HepG2 (cell line): ENCODE measurements at regions not wholly inside any gene's neighbourhood (a gene's known extent, or its start where the extent isn't known, plus 50 kb on each side); places are given as distances from the start of the nearest gene placed in this dataset.

Experiments
- ATAC-seq: fragments of 200-7000 bp; cut with Tn5 transposase; 3 replicates; pipeline ENCODE4 v1.9.1; 2020; ENCODE audit warnings: mild to moderate bottlenecking, moderate library complexity
- BruUV-seq: library from RNA; stranded (reverse); fragments of 400-500 nt; replicated peaks from 2 replicates; lab custom pipeline; 2021; lab: Mats Ljungman, UMichigan
- CTCF ChIA-PET: fragments of 300-600 bp; formaldehyde crosslinking; extraction: SDS; loops from one replicate; lab custom pipeline; 2021; ENCODE audit warnings: low total read pairs, inconsistent platforms, low intra/inter-chr PET ratio; lab: Yijun Ruan, JAX
- POLR2A ChIA-PET: fragments of 350-600 bp; sonication (Branson Sonifier 250); formaldehyde crosslinking; loops from one replicate; lab custom pipeline; 2020; ENCODE audit warnings: antibody characterized with exemption, inconsistent platforms; lab: Yijun Ruan, JAX
- DNase-seq: peaks from one replicate; pipeline ENCODE4 v3.0.0-alpha.2; 2015; ENCODE audit warnings: low spot score
- FAIRE-seq: peaks from 3 replicates; lab custom pipeline; 2011; peaks lifted over from hg19 to GRCh38; lab: Jason Lieb, UNC
- H2AFZ ChIP-seq: one replicate; pipeline ENCODE4 v1.6.1; 2011; ENCODE audit warnings: low read length, inconsistent platforms
- H3K27ac ChIP-seq: fragments of 300-600 bp; 3 replicates; pipeline ENCODE4 v1.8.0; 2011; ENCODE audit warnings: mixed run types, mild to moderate bottlenecking, mixed read lengths, low read length, inconsistent platforms; ENCODE audit not compliant: insufficient read depth; ENCODE audit errors: extremely low read length
- H3K27me3 ChIP-seq, 2 experiments: fragments of 200-600 bp in 1 of 2; 2 replicates in 1 of 2; 3 replicates in 1 of 2; pipeline versions ENCODE4 v1.6.0 to v1.8.0; 2011; ENCODE audit warnings: low read length in 2 of 2, mild to moderate bottlenecking in 2 of 2, moderate library complexity in 2 of 2, inconsistent platforms in 1 of 2; ENCODE audit not compliant: insufficient read depth in 2 of 2, control insufficient read depth in 1 of 2
- H3K36me3 ChIP-seq, 2 experiments: fragments of 200-600 bp in 1 of 2; replicated peaks in 1 of 2; 2 replicates in 1 of 2; 3 replicates in 1 of 2; pipeline versions ENCODE4 v1.5.1 to v1.8.0; 2011; ENCODE audit warnings: low read length in 2 of 2, inconsistent platforms in 1 of 2; ENCODE audit not compliant: insufficient read depth in 2 of 2, control insufficient read depth in 1 of 2
- H3K4me1 ChIP-seq: 2 replicates; pipeline ENCODE4 v1.5.1; 2012; ENCODE audit warnings: low read length, inconsistent platforms; ENCODE audit not compliant: insufficient read depth
- H3K4me2 ChIP-seq: 2 replicates; pipeline ENCODE4 v1.6.0; 2011; ENCODE audit warnings: low read depth, low read length, inconsistent platforms
- H3K4me3 ChIP-seq, 3 experiments: fragments of 200-600 bp in 1 of 3; sonication (generic), shearing (Covaris generic) in 1 of 3; replicated peaks in 1 of 3; 2 replicates each; pipeline ENCODE4 v1.5.1; 2011 to 2016; ENCODE audit warnings: low read length in 3 of 3, inconsistent platforms in 2 of 3, low read depth in 2 of 3, mild to moderate bottlenecking in 2 of 3, control low read depth in 1 of 3, mixed read lengths in 1 of 3; ENCODE audit not compliant: insufficient read depth in 1 of 3
- H3K79me2 ChIP-seq: one replicate; pipeline ENCODE4 v1.6.1; 2011; ENCODE audit warnings: low read length, inconsistent platforms; ENCODE audit not compliant: insufficient read depth
- H3K9ac ChIP-seq: 2 replicates; pipeline ENCODE4 v1.6.0; 2011; ENCODE audit warnings: mild to moderate bottlenecking, low read depth, low read length, inconsistent platforms; ENCODE audit not compliant: insufficient read depth
- H3K9me3 ChIP-seq: 2 replicates; pipeline ENCODE4 v1.5.1; 2012; ENCODE audit warnings: mild to moderate bottlenecking, low read length
- H4K20me1 ChIP-seq: 2 replicates; pipeline ENCODE4 v1.6.0; 2011; ENCODE audit warnings: inconsistent platforms, mild to moderate bottlenecking, low read length, moderate library complexity; ENCODE audit not compliant: insufficient read depth
- DNMT1 ChIP-seq: sonication (generic); formaldehyde crosslinking; IDR thresholded peaks from 2 replicates; pipeline ENCODE4 v1.5.1; 2020; ENCODE audit warnings: mild to moderate bottlenecking, missing genetic modification reagents
- DRAP1 ChIP-seq: IDR thresholded peaks from 2 replicates; pipeline ENCODE4 v1.6.1; 2016; ENCODE audit warnings: missing genetic modification reagents, missing compliant biosample characterization
- EED ChIP-seq: sonication (generic); formaldehyde crosslinking; IDR thresholded peaks from 2 replicates; pipeline ENCODE4 v1.5.0; 2020; ENCODE audit warnings: mild to moderate bottlenecking, missing genetic modification reagents
- HDAC1 ChIP-seq: sonication (generic); formaldehyde crosslinking; IDR thresholded peaks from 2 replicates; pipeline ENCODE4 v1.5.1; 2020; ENCODE audit warnings: mild to moderate bottlenecking, missing genetic modification reagents
- HOXA3 ChIP-seq: sonication (generic); formaldehyde crosslinking; IDR thresholded peaks from 2 replicates; pipeline ENCODE4 v1.5.0; 2020; ENCODE audit warnings: missing genetic modification reagents
- JUN ChIP-seq: sonication (generic); formaldehyde crosslinking; IDR thresholded peaks from 2 replicates; pipeline ENCODE4 v1.4.0; 2020; ENCODE audit warnings: mild to moderate bottlenecking, missing genetic modification reagents
- NONO ChIP-seq, 2 experiments: fragments of 450-650 bp in 1 of 2; sonication (generic) in 1 of 2; formaldehyde crosslinking in 1 of 2; IDR thresholded peaks in 1 of 2; conservative IDR thresholded peaks in 1 of 2; 2 replicates each; pipeline versions ENCODE4 v1.6.1 to v1.8.0; 2017 to 2022; ENCODE audit warnings: mild to moderate bottlenecking in 1 of 2, missing genetic modification reagents in 1 of 2, moderate library complexity in 1 of 2
- POLR2A ChIP-seq, 2 experiments: IDR thresholded peaks; 2 replicates each; pipeline ENCODE4 v1.6.1; 2011; ENCODE audit warnings: low read depth in 2 of 2, low read length in 2 of 2, mild to moderate bottlenecking in 1 of 2, moderate library complexity in 1 of 2; ENCODE audit not compliant: insufficient read depth in 1 of 2
- ZBTB7B ChIP-seq: sonication (generic); formaldehyde crosslinking; IDR thresholded peaks from 2 replicates; pipeline ENCODE4 v1.4.0; 2020; ENCODE audit warnings: missing genetic modification reagents
- ZNF24 ChIP-seq: fragments of 450-650 bp; IDR thresholded peaks from 2 replicates; pipeline ENCODE4 v1.6.1; 2017; ENCODE audit warnings: antibody characterized with exemption, mild to moderate bottlenecking
- ZNF333 ChIP-seq: sonication (generic); formaldehyde crosslinking; IDR thresholded peaks from 2 replicates; pipeline ENCODE4 v1.4.0; 2020; ENCODE audit warnings: mild to moderate bottlenecking, missing genetic modification reagents, borderline replicate concordance
- ZNF512 ChIP-seq: sonication (generic); formaldehyde crosslinking; IDR thresholded peaks from 2 replicates; pipeline ENCODE4 v1.4.0; 2020; ENCODE audit warnings: mild to moderate bottlenecking, missing genetic modification reagents
- ZNF556 ChIP-seq: sonication (generic); formaldehyde crosslinking; IDR thresholded peaks from 2 replicates; pipeline ENCODE4 v1.4.0; 2020; ENCODE audit warnings: mild to moderate bottlenecking, missing genetic modification reagents, borderline replicate concordance
- ZNF570 ChIP-seq: sonication (generic); formaldehyde crosslinking; IDR thresholded peaks from 2 replicates; pipeline ENCODE4 v1.4.0; 2020; ENCODE audit warnings: mild to moderate bottlenecking, missing genetic modification reagents, borderline replicate concordance
- ZNF781 ChIP-seq: sonication (generic); formaldehyde crosslinking; IDR thresholded peaks from 2 replicates; pipeline ENCODE4 v1.5.1; 2020; ENCODE audit warnings: borderline replicate concordance, mild to moderate bottlenecking, missing genetic modification reagents; ENCODE audit errors: not compliant biosample characterization
- WGBS: methylation state at CpG from one replicate; pipeline ENCODE4 v1.1.6; 2017; ENCODE audit warnings: low lambda C conversion rate; 5-methylcytosine and 5-hydroxymethylcytosine counted together
- in situ Hi-C: cut with HindIII; loops from 2 replicates; pipeline ENCODE4 v1.10.0; 2017; ENCODE audit warnings: low pct_unique_long_range_greater_than_20kb; ENCODE audit not compliant: extremely low pct_ligation_motif_present
- intact Hi-C: fragments of 100-400 bp; cut with micrococcal nuclease; formaldehyde crosslinking; loops from one replicate; pipeline ENCODE4 v1.10.0; 2022; ENCODE audit not compliant: unreplicated experiment
- TF ChIP-seq, protein P1 (sequence below): IDR thresholded peaks from 2 replicates; pipeline ENCODE4 v1.4.0; 2020; ENCODE audit warnings: mild to moderate bottlenecking, missing genetic modification reagents
- TF ChIP-seq, protein P2 (sequence below): sonication (generic); formaldehyde crosslinking; IDR thresholded peaks from 2 replicates; pipeline ENCODE4 v1.4.0; 2020; ENCODE audit warnings: missing genetic modification reagents
- TF ChIP-seq, protein P3 (sequence below): IDR thresholded peaks from 2 replicates; pipeline ENCODE4 v1.6.1; 2016; ENCODE audit warnings: missing compliant biosample characterization, missing genetic modification reagents, borderline replicate concordance

GRCh38 chr20:53874104-53874503, 196.3 kb downstream of the BCAS1 start (continued):
- TF ChIP-seq, protein P1, sequence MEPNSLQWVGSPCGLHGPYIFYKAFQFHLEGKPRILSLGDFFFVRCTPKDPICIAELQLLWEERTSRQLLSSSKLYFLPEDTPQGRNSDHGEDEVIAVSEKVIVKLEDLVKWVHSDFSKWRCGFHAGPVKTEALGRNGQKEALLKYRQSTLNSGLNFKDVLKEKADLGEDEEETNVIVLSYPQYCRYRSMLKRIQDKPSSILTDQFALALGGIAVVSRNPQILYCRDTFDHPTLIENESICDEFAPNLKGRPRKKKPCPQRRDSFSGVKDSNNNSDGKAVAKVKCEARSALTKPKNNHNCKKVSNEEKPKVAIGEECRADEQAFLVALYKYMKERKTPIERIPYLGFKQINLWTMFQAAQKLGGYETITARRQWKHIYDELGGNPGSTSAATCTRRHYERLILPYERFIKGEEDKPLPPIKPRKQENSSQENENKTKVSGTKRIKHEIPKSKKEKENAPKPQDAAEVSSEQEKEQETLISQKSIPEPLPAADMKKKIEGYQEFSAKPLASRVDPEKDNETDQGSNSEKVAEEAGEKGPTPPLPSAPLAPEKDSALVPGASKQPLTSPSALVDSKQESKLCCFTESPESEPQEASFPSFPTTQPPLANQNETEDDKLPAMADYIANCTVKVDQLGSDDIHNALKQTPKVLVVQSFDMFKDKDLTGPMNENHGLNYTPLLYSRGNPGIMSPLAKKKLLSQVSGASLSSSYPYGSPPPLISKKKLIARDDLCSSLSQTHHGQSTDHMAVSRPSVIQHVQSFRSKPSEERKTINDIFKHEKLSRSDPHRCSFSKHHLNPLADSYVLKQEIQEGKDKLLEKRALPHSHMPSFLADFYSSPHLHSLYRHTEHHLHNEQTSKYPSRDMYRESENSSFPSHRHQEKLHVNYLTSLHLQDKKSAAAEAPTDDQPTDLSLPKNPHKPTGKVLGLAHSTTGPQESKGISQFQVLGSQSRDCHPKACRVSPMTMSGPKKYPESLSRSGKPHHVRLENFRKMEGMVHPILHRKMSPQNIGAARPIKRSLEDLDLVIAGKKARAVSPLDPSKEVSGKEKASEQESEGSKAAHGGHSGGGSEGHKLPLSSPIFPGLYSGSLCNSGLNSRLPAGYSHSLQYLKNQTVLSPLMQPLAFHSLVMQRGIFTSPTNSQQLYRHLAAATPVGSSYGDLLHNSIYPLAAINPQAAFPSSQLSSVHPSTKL (CRISPR knock-in tag), result no peak
- TF ChIP-seq, protein P2, sequence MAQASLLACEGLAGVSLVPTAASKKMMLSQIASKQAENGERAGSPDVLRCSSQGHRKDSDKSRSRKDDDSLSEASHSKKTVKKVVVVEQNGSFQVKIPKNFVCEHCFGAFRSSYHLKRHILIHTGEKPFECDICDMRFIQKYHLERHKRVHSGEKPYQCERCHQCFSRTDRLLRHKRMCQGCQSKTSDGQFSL (CRISPR knock-in tag), result no peak
- TF ChIP-seq ZNF333, result no peak

- Histone ChIP-seq H2AFZ (no peak overlapping the region), H3K79me2 (no peaks in the 10 kb centered on the region), H3K27me3 (no peaks in the 10 kb centered on the region), H3K4me2 (no peak overlapping the region), H3K4me3 (no peak overlapping the region), H3K9me3 (no peaks in the 10 kb centered on the region), H3K9ac (no peak overlapping the region), H3K36me3 (no peaks in the 10 kb centered on the region), H3K27ac (no peak overlapping the region), H3K4me1 (peaks cover 58% of the 10 kb centered on the region), H4K20me1 (no peaks in the 10 kb centered on the region)
- no peak for ATAC-seq
- BruUV-seq, result no TSS peak
- in situ Hi-C loops, result loop anchor here (5.0 kb wide), 1 partner anchor 296 kb away; no protein-coding TSS in a partner anchor
- ChIA-PET CTCF (no interaction called here), POLR2A (no interaction called here)
- FAIRE-seq, result no peak
- DNase-seq, result no peak
- 83% methylated on average over 2 of the region's 2 CpGs for WGBS
- intact Hi-C loops, result no loop called here
- TF ChIP-seq EED (CRISPR knock-in tag), result no peak
- TF ChIP-seq HOXA3 (CRISPR knock-in tag), result no peak
- TF ChIP-seq ZNF781, result no peak
- no peak for TF ChIP-seq DNMT1
- TF ChIP-seq HDAC1 (CRISPR knock-in tag), result no peak
- TF ChIP-seq ZNF556, result no peak
- TF ChIP-seq, protein P3, sequence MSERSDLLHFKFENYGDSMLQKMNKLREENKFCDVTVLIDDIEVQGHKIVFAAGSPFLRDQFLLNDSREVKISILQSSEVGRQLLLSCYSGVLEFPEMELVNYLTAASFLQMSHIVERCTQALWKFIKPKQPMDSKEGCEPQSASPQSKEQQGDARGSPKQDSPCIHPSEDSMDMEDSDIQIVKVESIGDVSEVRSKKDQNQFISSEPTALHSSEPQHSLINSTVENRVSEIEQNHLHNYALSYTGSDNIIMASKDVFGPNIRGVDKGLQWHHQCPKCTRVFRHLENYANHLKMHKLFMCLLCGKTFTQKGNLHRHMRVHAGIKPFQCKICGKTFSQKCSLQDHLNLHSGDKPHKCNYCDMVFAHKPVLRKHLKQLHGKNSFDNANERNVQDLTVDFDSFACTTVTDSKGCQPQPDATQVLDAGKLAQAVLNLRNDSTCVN (CRISPR knock-in tag), result no peak
- no peak for TF ChIP-seq DRAP1 (CRISPR knock-in tag)
- TF ChIP-seq ZNF570 (CRISPR knock-in tag), result no peak
- TF ChIP-seq ZNF512 (CRISPR knock-in tag), result no peak
- TF ChIP-seq POLR2A (IDR thresholded peaks at IDR 0.05; ENCODE audit: insufficient read depth in 1 of 2, low read depth in 2 of 2, low read length in 2 of 2), result no peak
- no peak for TF ChIP-seq ZBTB7B (CRISPR knock-in tag)
- no peak for TF ChIP-seq JUN (CRISPR knock-in tag)
- TF ChIP-seq ZNF24, result no peak
- TF ChIP-seq NONO (IDR thresholded peaks at IDR 0.05), result no peak
- no peak for TF ChIP-seq NONO (CRISPR knock-in tag; conservative IDR thresholded peaks at IDR 0.05)
Observed at GRCh38 chr20:53873230-53873604, 197.2 kb downstream of the BCAS1 start.
